Tibial nerve (tissue), 4 donors: ENCODE measurements at regions not wholly inside any gene's neighbourhood (a gene's known extent, or its start where the extent isn't known, plus 50 kb on each side); places are given as distances from the start of the nearest gene placed in this dataset.

Experiments
- DNase-seq, 2 donors: peaks; one replicate each; pipeline ENCODE4 v3.0.0-alpha.2; 2019; ENCODE audit warnings: low spot score in 2 of 2
- H3K27ac ChIP-seq, 4 donors: fragments of 200-600 bp; sonication (generic) in 3 of 4; one replicate each; pipeline ENCODE4 v1.5.1; 2017 to 2019; ENCODE audit warnings: mild to moderate bottlenecking in 1 of 4
- H3K27me3 ChIP-seq, 2 donors: fragments of 200-600 bp; sonication (generic) in 1 of 2; one replicate each; pipeline versions ENCODE4 v1.5.1 to v1.6.0; 2017 to 2019
- H3K36me3 ChIP-seq, 3 donors: fragments of 200-600 bp; sonication (generic); one replicate each; pipeline ENCODE4 v1.5.1; 2018 to 2019
- H3K4me1 ChIP-seq, 4 donors: fragments of 200-600 bp; sonication (generic) in 3 of 4; one replicate each; pipeline ENCODE4 v1.5.1; 2017 to 2019
- H3K4me3 ChIP-seq, 4 donors: fragments of 200-600 bp; sonication (generic) in 3 of 4; one replicate each; pipeline ENCODE4 v1.5.1; 2017 to 2019; ENCODE audit warnings: mild to moderate bottlenecking in 1 of 4, moderate library complexity in 1 of 4
- H3K9me3 ChIP-seq, 4 donors: fragments of 200-600 bp; sonication (generic) in 3 of 4; one replicate each; pipeline ENCODE4 v1.5.1; 2017 to 2019
- CTCF ChIP-seq, 5 experiments: fragments of 200-600 bp in 3 of 5; fragments of 450-650 bp in 2 of 5; sonication (generic) in 3 of 5; IDR thresholded peaks; one replicate each; pipeline ENCODE4 v1.5.1; 2016 to 2019; ENCODE audit warnings: antibody characterized with exemption in 5 of 5, mild to moderate bottlenecking in 3 of 5, moderate library complexity in 2 of 5
- EP300 ChIP-seq, 2 donors: sonication (generic); formaldehyde crosslinking; IDR thresholded peaks; one replicate each; pipeline ENCODE4 v1.6.1; 2017; ENCODE audit warnings: antibody characterized with exemption in 2 of 2, mild to moderate bottlenecking in 1 of 2
- POLR2A ChIP-seq, 2 donors: fragments of 450-650 bp; IDR thresholded peaks; one replicate each; pipeline ENCODE4 v1.6.1; 2017; ENCODE audit warnings: antibody characterized with exemption in 2 of 2, mild to moderate bottlenecking in 2 of 2, moderate library complexity in 2 of 2
- WGBS, 2 donors: methylation state at CpG; one replicate each; pipeline ENCODE4 v1.1.5; 2018; 5-methylcytosine and 5-hydroxymethylcytosine counted together

DNA sequence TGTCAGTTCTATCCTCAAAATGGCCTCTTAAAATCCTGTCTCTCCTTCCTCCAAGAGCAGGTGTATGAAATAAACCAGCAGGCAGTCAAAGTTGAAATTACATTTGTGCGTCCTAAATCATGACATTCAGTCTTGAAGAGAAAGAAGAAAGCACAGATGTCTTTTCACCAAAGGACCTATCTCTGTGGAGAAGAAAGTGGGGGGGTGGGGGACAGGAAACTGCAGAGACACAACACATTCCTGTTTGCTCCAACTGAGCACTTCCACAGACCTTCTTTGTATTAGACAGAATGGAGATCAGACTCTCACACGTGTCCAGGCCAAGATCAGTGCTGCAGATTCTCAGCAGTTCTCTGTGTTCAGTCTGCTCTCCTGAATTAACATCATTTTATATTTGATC, 471.9 kb upstream of the RGMB start:
- H3K4me3 ChIP-seq: no peak overlapping the region
- no peak overlapping the region for H3K27ac ChIP-seq
- H3K4me1 ChIP-seq: no peaks in the 10 kb centered on the region
- 28 to 41% methylated on average over 2 of the region's 2 CpGs for WGBS, 2 donors
- no peaks in the 10 kb centered on the region for H3K9me3 ChIP-seq
- no peaks in the 10 kb centered on the region for H3K36me3 ChIP-seq
- no peaks in the 10 kb centered on the region for H3K27me3 ChIP-seq
- no peak for DNase-seq
- TF ChIP-seq CTCF (IDR thresholded peaks at IDR 0.05) (no peak), POLR2A (IDR thresholded peaks at IDR 0.05) (no peak), EP300 (IDR thresholded peaks at IDR 0.05) (no peak)

DNA sequence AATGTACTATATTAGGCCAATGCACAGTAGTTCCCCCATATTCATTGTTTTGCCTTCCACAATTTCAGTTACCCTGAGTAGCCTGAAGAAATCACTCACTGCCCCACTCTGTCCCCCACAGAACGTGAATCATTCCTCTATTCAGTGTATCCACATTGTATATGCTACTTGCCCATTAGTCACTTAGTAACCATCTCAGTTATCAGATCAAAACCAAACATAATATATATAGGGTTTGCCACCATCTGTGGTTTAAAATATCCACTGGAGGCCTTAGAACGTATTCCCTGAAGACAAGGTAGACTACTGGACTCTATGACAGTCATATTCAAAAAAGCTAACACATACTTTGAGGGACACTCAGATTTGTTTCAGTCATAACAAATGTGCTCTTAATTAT, 465.7 kb upstream of the RGMB start:
- H3K27me3 ChIP-seq: no peaks in the 10 kb centered on the region

GRCh38 chr5:98308231-98308630, 465.2 kb upstream of the RGMB start:
- TF ChIP-seq CTCF (IDR thresholded peaks at IDR 0.05) (no peak), EP300 (IDR thresholded peaks at IDR 0.05) (no peak), POLR2A (IDR thresholded peaks at IDR 0.05) (no peak)
- WGBS, 2 donors: 94 to 96% methylated on average over 1 of the region's 1 CpG
- no peaks in the 10 kb centered on the region for H3K4me1 ChIP-seq
- no peak overlapping the region for H3K4me3 ChIP-seq
- DNase-seq: no peak
- no peaks in the 10 kb centered on the region for H3K36me3 ChIP-seq
- H3K27ac ChIP-seq: no peak overlapping the region
- H3K9me3 ChIP-seq: no peaks in the 10 kb centered on the region
- H3K27me3 ChIP-seq: no peaks in the 10 kb centered on the region

More for the DNA sequence above, 465.7 kb upstream of the RGMB start:
- no peak overlapping the region for H3K4me3 ChIP-seq
- TF ChIP-seq EP300 (IDR thresholded peaks at IDR 0.05) (no peak), POLR2A (IDR thresholded peaks at IDR 0.05) (no peak), CTCF (IDR thresholded peaks at IDR 0.05) (no peak)
- WGBS, 2 donors: 85 to 88% methylated on average over 2 of the region's 2 CpGs
- H3K36me3 ChIP-seq: no peaks in the 10 kb centered on the region
- no peak overlapping the region for H3K27ac ChIP-seq
- H3K9me3 ChIP-seq: no peaks in the 10 kb centered on the region
- no peak for DNase-seq
- no peaks in the 10 kb centered on the region for H3K4me1 ChIP-seq

DNA sequence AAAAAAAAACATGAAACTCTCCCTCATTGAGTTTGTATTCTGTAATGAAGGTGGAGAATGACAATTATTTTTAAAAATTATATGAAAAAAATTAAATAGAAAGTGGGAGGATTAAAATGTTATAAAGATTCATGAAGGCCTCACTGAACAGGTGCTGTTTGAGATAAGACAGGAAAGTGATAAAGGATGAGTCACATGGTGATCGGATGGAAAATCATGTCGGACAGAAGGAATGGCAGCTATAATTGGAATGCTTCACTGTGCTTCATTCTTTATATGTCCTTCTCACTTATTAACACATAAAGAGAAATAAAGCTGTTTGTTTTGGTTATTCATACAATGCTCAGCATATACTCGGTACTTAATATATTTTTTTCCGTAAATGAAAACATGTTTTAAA, 464.5 kb upstream of the RGMB start:
- 85 to 86% methylated on average over 4 of the region's 4 CpGs for WGBS, 2 donors
- Histone ChIP-seq H3K36me3 (no peaks in the 10 kb centered on the region), H3K27ac (peak overlapping the region in 1 of 4 donors; percentile 84), H3K4me1 (no peaks in the 10 kb centered on the region), H3K9me3 (no peaks in the 10 kb centered on the region), H3K4me3 (no peak overlapping the region), H3K27me3 (no peaks in the 10 kb centered on the region)
- no peak for DNase-seq
- TF ChIP-seq POLR2A (IDR thresholded peaks at IDR 0.05) (no peak), EP300 (IDR thresholded peaks at IDR 0.05) (no peak), CTCF (IDR thresholded peaks at IDR 0.05) (no peak)

DNA sequence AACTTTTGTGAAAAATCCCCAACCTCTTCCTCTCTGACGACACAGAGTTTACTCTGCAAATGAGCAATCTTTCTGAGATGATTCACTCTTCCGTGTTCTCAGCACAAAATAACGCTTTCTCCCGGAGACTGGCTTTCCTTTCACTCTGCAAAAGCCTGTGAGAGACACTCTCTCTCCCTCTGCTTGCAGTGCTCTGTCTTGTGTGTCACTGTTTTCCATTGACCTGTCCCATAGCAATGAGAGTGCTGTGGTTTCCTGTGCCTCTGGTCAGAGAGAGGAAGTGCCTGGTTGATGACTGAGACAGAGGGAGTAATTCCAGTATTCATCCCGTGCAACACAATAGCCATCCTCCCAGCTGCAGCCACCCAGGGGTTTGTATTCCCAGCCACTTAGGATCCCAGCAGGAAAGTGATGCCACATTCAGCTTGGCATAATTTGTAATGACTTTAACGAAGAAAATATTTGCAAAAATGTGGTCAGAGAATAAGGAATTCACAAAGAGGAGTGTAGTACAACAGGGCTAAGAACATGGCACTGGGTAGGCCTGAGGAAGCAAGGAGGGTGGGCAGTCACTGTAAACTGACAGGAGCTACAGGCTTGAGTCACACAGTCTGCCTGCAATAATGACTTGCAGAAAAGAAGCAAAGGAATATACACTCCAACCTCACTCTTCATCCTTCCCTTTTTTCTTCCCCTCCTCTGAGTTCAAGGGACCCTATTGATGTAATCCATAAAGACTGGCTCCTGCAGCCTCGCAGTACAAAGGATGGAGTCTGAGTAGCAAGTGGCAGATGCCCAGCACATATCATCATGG, 463.5 kb upstream of the RGMB start:
- H3K4me1 ChIP-seq: peaks cover 0 to 7% (median 0%) of the 10 kb centered on the region in 4 donors
- H3K9me3 ChIP-seq: no peaks in the 10 kb centered on the region
- no peaks in the 10 kb centered on the region for H3K36me3 ChIP-seq
- peak overlapping the region in 1 of 4 donors; percentile 9 for H3K4me3 ChIP-seq
- H3K27me3 ChIP-seq: no peaks in the 10 kb centered on the region
- no peak for DNase-seq
- WGBS, 2 donors: 20 to 37% methylated on average over 7 of the region's 7 CpGs
- H3K27ac ChIP-seq: peak overlapping the region in 3 of 4 donors; percentile 14 to 84 (median 64)
- TF ChIP-seq CTCF (IDR thresholded peaks at IDR 0.05) (no peak), EP300 (IDR thresholded peaks at IDR 0.05) (no peak), POLR2A (IDR thresholded peaks at IDR 0.05) (no peak)
